Naive thymus-derived CD8-positive, alpha-beta T cell (primary cell): ENCODE measurements at regions not wholly inside any gene's neighbourhood (a gene's known extent, or its start where the extent isn't known, plus 50 kb on each side); places are given as distances from the start of the nearest gene placed in this dataset.

ENCODE experiments used
- ATAC-seq, 2 donors: fragments of 150-1000 bp; cut with Tn5 transposase in 1 of 2; sonication (Bioruptor Pico), chemical (Tn5 transposase) in 1 of 2; 1 replicate in 1 of 2; 2 replicates in 1 of 2; pipeline ENCODE4 v1.10.0; 2021; ENCODE audit warnings: mild to moderate bottlenecking in 2 of 2, moderate library complexity in 2 of 2
- POLR2A ChIA-PET: fragments of 350-600 bp; sonication (Branson Sonifier 250); formaldehyde crosslinking; loops from one replicate; lab custom pipeline; 2021; ENCODE audit warnings: antibody characterized with exemption; lab: Charles Lee
- DNase-seq, 10 donors: peaks; one replicate each; pipeline versions ENCODE4 v3.0.0 to v3.0.0-alpha.2; 2020 to 2022
- H3K27ac Mint-ChIP-seq, 10 donors: one replicate each; pipeline ENCODE4 v1.8.0; 2020 to 2022; ENCODE audit warnings: mild to moderate bottlenecking in 10 of 10, mixed read lengths in 10 of 10, moderate library complexity in 4 of 10, inconsistent platforms in 1 of 10
- H3K27me3 Mint-ChIP-seq, 5 donors: one replicate each; pipeline ENCODE4 v1.8.0; 2021 to 2022; ENCODE audit warnings: mixed read lengths in 5 of 5
- H3K36me3 Mint-ChIP-seq, 3 donors: one replicate each; pipeline ENCODE4 v1.8.0; 2020 to 2022; ENCODE audit warnings: mixed read lengths in 3 of 3, mild to moderate bottlenecking in 2 of 3, inconsistent platforms in 1 of 3
- H3K4me1 Mint-ChIP-seq, 4 donors: one replicate each; pipeline ENCODE4 v1.8.0; 2021 to 2022; ENCODE audit warnings: mixed read lengths in 4 of 4
- H3K4me3 Mint-ChIP-seq, 10 donors: one replicate each; pipeline ENCODE4 v1.8.0; 2020 to 2022; ENCODE audit warnings: mild to moderate bottlenecking in 10 of 10, mixed read lengths in 10 of 10, moderate library complexity in 6 of 10, inconsistent platforms in 1 of 10
- H3K9me3 Mint-ChIP-seq, 9 donors: one replicate each; pipeline ENCODE4 v1.8.0; 2020 to 2022; ENCODE audit warnings: mixed read lengths in 9 of 9, mild to moderate bottlenecking in 3 of 9, inconsistent platforms in 1 of 9, moderate library complexity in 1 of 9

DNA sequence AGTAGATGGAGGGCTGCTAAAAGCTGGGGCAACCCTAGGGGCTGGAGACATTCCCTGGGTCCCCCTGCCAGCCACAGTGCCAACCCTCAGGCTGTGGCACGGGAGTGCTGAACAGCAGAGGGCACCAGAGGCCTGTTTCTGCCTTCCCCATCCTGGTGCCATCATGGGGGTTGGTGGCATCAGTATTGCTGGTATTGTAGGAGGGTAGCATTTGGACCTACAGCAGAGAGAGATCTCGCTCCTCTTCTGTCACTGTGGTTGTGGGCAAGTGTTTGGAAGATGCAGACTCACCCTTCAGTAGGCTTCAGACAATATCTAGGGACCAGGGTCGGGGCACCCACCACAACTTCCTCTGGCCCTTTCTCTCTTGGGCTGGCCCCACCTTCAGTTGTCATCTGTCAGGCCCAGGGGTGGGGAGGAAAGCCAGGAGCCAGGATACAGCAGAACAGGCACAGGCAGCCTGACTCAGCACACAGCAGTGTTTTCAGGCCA is 123.5 kb downstream of the RPLP1 start:
- peak; percentile 87 to 95 for ATAC-seq
- Mint-ChIP-seq H3K4me3 (peak overlapping the region in 2 of 10 donors; percentile 25 to 40), H3K9me3 (no peaks in the 10 kb centered on the region), H3K27ac (peak overlapping the region in 1 of 10 donors; percentile 53), H3K27me3 (peaks cover 0 to 4% (median 0%) of the 10 kb centered on the region in 5 donors), H3K36me3 (no peaks in the 10 kb centered on the region), H3K4me1 (peaks cover 11 to 31% (median 20%) of the 10 kb centered on the region in 4 donors)
- DNase-seq, result peak; percentile 29 to 83 (median 63)
- POLR2A ChIA-PET, result interaction anchor here (0.5 kb wide), 1 partner anchor 8 kb away, joined by 6 read pairs; no protein-coding TSS in a partner anchor

- peaks cover 11 to 31% (median 20%) of the 10 kb centered on the region in 4 donors for H3K4me1 Mint-ChIP-seq
- H3K4me3 Mint-ChIP-seq, result no peak overlapping the region
- POLR2A ChIA-PET, result interaction anchor here (0.5 to 1.0 kb wide), 2 partner anchors 9 to 913 kb away, joined by 3 to 6 read pairs; no protein-coding TSS in a partner anchor
- no peak for DNase-seq
- peak overlapping the region in 1 of 10 donors; percentile 60 for H3K27ac Mint-ChIP-seq
- no peaks in the 10 kb centered on the region for H3K36me3 Mint-ChIP-seq
- no peak for ATAC-seq
- H3K27me3 Mint-ChIP-seq, result peaks cover 0 to 2% (median 0%) of the 10 kb centered on the region in 5 donors
- no peaks in the 10 kb centered on the region for H3K9me3 Mint-ChIP-seq
Observed at GRCh38 chr15:69576948-69577351, 124.3 kb downstream of the RPLP1 start.

GRCh38 chr15:69577397-69577796 is 124.8 kb downstream of the RPLP1 start:
- H3K4me3 Mint-ChIP-seq, result no peak overlapping the region
- H3K9me3 Mint-ChIP-seq, result no peaks in the 10 kb centered on the region
- POLR2A ChIA-PET, result interaction anchor here (1.0 kb wide), 1 partner anchor 912 kb away, joined by 3 read pairs; no protein-coding TSS in a partner anchor
- H3K4me1 Mint-ChIP-seq, result peaks cover 11 to 31% (median 20%) of the 10 kb centered on the region in 4 donors
- no peak overlapping the region for H3K27ac Mint-ChIP-seq
- no peaks in the 10 kb centered on the region for H3K36me3 Mint-ChIP-seq
- no peak for DNase-seq
- H3K27me3 Mint-ChIP-seq, result peaks cover 0 to 2% (median 0%) of the 10 kb centered on the region in 5 donors
- ATAC-seq, result no peak

DNA sequence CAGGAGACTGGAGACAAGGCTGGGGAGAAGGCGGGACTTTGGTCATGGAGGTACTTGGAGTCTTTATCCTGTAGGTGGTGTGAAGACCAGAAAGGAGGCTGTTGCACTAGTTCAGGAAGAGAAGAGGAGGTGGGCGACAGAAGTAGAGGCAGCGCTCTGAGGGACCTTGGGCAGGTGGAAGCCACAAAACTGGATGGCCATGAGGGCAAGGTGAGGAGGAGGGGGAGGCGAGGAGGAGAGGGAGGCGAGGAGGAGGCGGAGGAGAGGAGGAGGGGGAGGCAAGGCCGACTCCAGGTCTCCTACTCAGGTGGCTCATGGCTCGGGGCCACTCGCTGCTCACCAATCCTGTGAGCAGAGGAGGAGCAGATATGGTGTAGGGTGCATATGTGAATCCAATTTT is 125.6 kb downstream of the RPLP1 start:
- Mint-ChIP-seq H3K9me3 (no peaks in the 10 kb centered on the region), H3K4me1 (peaks cover 11 to 31% (median 20%) of the 10 kb centered on the region in 4 donors), H3K27me3 (peaks cover 0 to 2% (median 0%) of the 10 kb centered on the region in 5 donors), H3K4me3 (no peak overlapping the region), H3K36me3 (no peaks in the 10 kb centered on the region), H3K27ac (peak overlapping the region in 1 of 10 donors; percentile 38)
- POLR2A ChIA-PET, result no interaction called here
- DNase-seq (no peak), ATAC-seq (no peak)

DNA sequence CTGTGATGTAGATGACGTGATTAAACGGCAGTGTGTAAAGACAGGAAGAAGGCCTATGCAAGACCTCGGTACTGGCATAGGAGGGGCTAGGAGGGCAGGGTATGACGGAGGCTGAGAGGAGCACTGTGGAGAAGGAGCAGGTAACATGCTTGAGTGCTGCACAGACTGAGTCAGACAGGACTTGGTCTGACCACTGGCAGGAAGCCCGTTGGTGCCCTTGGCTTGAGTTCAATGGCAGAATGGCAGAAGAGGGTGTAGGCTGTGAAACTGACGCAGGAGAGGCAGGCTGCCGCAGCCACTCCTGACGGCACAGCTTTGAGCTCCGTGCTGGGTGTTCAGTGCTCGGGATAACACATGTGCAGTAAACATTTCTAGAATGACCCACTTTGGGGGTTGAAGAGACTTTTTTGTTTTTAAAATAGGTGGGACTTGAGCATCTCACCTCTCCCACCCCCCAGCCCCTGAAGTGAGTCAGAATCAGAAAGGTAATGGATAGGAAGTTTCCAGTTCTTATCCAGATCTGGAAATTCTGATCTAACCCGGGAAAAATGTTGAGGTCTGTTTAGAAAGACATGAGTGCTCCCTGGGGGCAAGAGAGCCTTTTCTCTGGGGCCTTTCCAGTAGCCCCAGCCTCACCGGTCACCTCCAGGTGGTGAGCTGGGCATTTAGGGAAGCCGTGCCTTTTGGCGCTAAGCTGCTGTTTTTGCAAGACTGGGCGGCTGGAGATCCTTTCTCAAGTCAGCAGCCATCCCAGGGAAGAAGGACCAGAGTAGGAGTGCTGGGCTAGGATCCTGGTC is 126.4 kb downstream of the RPLP1 start:
- Mint-ChIP-seq H3K27me3 (peaks cover 0 to 2% (median 0%) of the 10 kb centered on the region in 5 donors), H3K9me3 (no peaks in the 10 kb centered on the region), H3K27ac (peak overlapping the region in 1 of 10 donors; percentile 38), H3K4me3 (no peak overlapping the region), H3K36me3 (no peaks in the 10 kb centered on the region), H3K4me1 (peaks cover 11 to 37% (median 21%) of the 10 kb centered on the region in 4 donors)
- DNase-seq (no peak), ATAC-seq (no peak)
- POLR2A ChIA-PET, result interaction anchor here (0.7 kb wide), 2 partner anchors 10 to 542 kb away, joined by 3 to 4 read pairs; no protein-coding TSS in a partner anchor

DNA sequence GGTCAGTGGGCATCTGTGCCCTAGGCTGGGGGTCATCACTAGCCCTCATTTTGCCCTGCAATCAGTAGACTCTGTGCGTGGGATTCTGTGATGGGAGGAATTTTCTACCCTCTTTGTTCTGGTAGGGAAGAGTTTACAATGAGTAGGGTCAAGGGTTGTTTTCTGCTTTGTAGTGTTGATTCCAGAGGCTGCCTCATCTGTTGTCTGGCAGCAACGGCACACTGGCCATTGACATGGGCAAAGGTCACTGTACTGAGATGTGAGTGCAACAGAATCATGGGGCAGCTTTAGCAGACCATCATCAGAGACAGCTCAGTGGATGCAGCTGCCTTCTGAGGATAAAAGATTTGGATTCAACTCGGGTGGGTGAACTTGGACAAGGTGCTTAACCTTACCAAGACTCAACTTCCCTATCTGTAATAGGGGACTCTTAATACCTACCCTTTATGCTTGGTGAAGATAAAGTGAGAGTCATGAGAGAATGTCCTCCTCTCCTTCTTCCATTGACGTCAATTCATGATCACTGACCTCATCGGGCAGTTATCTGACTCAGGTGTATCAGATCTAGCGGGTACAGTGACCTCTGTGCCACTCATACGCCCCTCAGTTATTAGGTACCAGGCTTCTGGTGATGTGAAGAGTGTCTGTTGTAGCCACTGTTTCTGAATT is 127.5 kb downstream of the RPLP1 start:
- Mint-ChIP-seq H3K36me3 (no peaks in the 10 kb centered on the region), H3K27me3 (peaks cover 0 to 2% (median 0%) of the 10 kb centered on the region in 5 donors), H3K4me3 (no peak overlapping the region), H3K4me1 (peaks cover 11 to 33% (median 19%) of the 10 kb centered on the region in 4 donors), H3K27ac (peak overlapping the region in 1 of 10 donors; percentile 23), H3K9me3 (no peaks in the 10 kb centered on the region)
- POLR2A ChIA-PET, result no interaction called here
- ATAC-seq, result no peak
- no peak for DNase-seq

GRCh38 chr15:69583626-69584025 is 131.0 kb downstream of the RPLP1 start:
- peaks cover 1 to 12% (median 7%) of the 10 kb centered on the region in 4 donors for H3K4me1 Mint-ChIP-seq
- peak overlapping the region in 1 of 10 donors; percentile 6 for H3K27ac Mint-ChIP-seq
- no peak overlapping the region for H3K4me3 Mint-ChIP-seq
- POLR2A ChIA-PET, result no interaction called here
- H3K9me3 Mint-ChIP-seq, result no peaks in the 10 kb centered on the region
- no peaks in the 10 kb centered on the region for H3K36me3 Mint-ChIP-seq
- ATAC-seq (no peak), DNase-seq (no peak)
- peaks cover 0 to 2% (median 0%) of the 10 kb centered on the region in 5 donors for H3K27me3 Mint-ChIP-seq

GRCh38 chr15:69585937-69586336 is 133.3 kb downstream of the RPLP1 start:
- Mint-ChIP-seq H3K27me3 (peaks cover 0 to 2% (median 0%) of the 10 kb centered on the region in 5 donors), H3K4me1 (peaks cover 0 to 10% (median 7%) of the 10 kb centered on the region in 4 donors), H3K36me3 (no peaks in the 10 kb centered on the region), H3K27ac (no peak overlapping the region), H3K4me3 (no peak overlapping the region), H3K9me3 (no peaks in the 10 kb centered on the region)
- DNase-seq, result no peak
- no peak for ATAC-seq
- POLR2A ChIA-PET, result no interaction called here

DNA sequence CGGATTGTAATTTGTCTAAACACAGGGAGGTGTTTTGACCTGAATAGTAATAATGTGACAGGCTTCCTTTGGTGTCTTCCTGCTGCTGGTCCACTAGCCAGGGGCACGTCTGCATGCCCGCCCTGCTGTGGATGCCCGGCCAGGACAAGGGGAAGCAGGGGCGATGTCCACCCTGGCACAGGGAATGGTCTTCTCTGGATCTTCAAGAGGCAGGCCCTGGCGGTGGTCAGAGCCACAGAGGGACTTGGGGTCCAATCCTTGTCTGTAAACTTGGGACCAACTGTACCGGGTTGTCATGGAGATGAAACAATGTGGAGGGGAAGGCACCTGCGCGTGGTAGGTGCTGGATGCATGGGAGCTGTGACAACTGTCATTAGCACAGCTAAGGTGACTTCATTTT is 134.1 kb downstream of the RPLP1 start:
- Mint-ChIP-seq H3K9me3 (no peaks in the 10 kb centered on the region), H3K27ac (no peak overlapping the region), H3K27me3 (peaks cover 0 to 2% (median 0%) of the 10 kb centered on the region in 5 donors), H3K36me3 (no peaks in the 10 kb centered on the region), H3K4me1 (peaks cover 0 to 10% (median 7%) of the 10 kb centered on the region in 4 donors), H3K4me3 (no peak overlapping the region)
- POLR2A ChIA-PET, result no interaction called here
- DNase-seq (no peak), ATAC-seq (no peak)

- no peaks in the 10 kb centered on the region for H3K36me3 Mint-ChIP-seq
- no peak overlapping the region for H3K27ac Mint-ChIP-seq
- ATAC-seq, result no peak
- peaks cover 0 to 4% (median under 1%) of the 10 kb centered on the region in 5 donors for H3K27me3 Mint-ChIP-seq
- H3K9me3 Mint-ChIP-seq, result no peaks in the 10 kb centered on the region
- no peak overlapping the region for H3K4me3 Mint-ChIP-seq
- POLR2A ChIA-PET, result no interaction called here
- no peak for DNase-seq
- peaks cover 0 to 10% (median 7%) of the 10 kb centered on the region in 4 donors for H3K4me1 Mint-ChIP-seq
Observed at GRCh38 chr15:69587723-69588426, 135.3 kb downstream of the RPLP1 start.

DNA sequence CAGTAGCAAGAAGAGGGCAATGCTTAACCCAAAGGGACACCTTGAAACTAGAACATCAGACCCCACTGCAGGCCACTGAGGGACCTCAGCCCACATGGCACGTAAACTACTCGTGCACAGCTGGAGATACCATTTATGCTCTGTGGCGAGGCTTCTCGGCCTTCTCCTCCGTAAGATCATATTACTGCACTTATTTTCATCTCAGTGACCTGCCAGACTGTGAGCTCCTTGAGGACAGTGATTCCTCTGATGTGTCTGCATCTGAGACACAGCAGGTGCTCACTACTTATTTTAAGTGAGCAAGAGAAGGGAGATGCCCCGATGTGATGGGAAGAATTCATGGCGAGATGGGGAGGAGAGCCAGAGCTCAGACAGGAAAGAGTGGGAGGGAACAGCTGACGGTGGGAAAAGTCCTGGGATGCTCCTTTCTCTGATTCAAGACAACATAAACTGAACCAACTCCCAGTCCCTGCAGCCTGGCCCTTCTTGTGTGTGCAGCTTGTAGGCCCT is 137.6 kb downstream of the RPLP1 start:
- Mint-ChIP-seq H3K4me1 (peaks cover 2 to 15% (median 10%) of the 10 kb centered on the region in 4 donors), H3K27ac (no peak overlapping the region), H3K27me3 (peaks cover 0 to 4% (median 1%) of the 10 kb centered on the region in 5 donors), H3K4me3 (no peak overlapping the region), H3K9me3 (no peaks in the 10 kb centered on the region), H3K36me3 (no peaks in the 10 kb centered on the region)
- POLR2A ChIA-PET, result no interaction called here
- DNase-seq (no peak), ATAC-seq (no peak)

- Mint-ChIP-seq H3K27ac (peak overlapping the region in 1 of 10 donors; percentile 42), H3K27me3 (peaks cover 1 to 8% (median 3%) of the 10 kb centered on the region in 5 donors), H3K4me1 (peaks cover 6 to 22% (median 14%) of the 10 kb centered on the region in 4 donors), H3K9me3 (no peaks in the 10 kb centered on the region), H3K4me3 (no peak overlapping the region), H3K36me3 (no peaks in the 10 kb centered on the region)
- DNase-seq, result no peak
- ATAC-seq, result no peak
- POLR2A ChIA-PET, result no interaction called here
Observed at GRCh38 chr15:69590932-69591524, 138.4 kb downstream of the RPLP1 start.
